Activated T-cell treated with anti-CD3 and anti-CD28 coated beads for 48 hours (primary cell): ENCODE measurements at regions not wholly inside any gene's neighbourhood (a gene's known extent, or its start where the extent isn't known, plus 50 kb on each side); places are given as distances from the start of the nearest gene placed in this dataset.
"Not testable (repeated sequence)": the region's sequence is repeated elsewhere in the genome, so short reads cannot be mapped to it uniquely, and the experiment has no call there.

Experiments
- DNase-seq: peaks from one replicate; pipeline ENCODE4 v3.0.0-alpha.2; 2020; ENCODE audit warnings: low read depth

GRCh38 chr16:88321635-88322499 is 60.9 kb upstream of the ZNF469 start:
- DNase-seq: no peak

GRCh38 chr16:88322500-88322970 is 60.2 kb upstream of the ZNF469 start:
- no peak for DNase-seq

DNA sequence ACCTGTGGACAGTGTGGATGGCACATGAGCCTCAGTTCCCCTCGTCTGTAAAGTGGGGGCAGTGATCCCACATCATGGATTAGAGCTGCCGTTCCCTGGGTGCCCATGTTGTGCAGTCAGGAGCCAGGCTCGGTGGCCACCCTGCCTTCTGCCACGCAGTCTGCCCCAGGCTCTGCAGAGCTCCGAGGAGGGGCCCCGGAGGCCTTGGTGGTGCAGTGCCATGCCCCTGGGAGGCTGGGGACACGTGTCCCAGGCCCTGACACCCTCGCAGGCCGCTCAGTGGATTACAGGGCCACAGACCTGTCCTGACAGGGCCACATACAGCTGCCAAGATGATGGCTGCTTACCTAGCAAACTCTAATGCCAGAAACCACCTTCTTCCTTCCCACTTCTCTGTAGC is 59.7 kb upstream of the ZNF469 start:
- DNase-seq: no peak

DNA sequence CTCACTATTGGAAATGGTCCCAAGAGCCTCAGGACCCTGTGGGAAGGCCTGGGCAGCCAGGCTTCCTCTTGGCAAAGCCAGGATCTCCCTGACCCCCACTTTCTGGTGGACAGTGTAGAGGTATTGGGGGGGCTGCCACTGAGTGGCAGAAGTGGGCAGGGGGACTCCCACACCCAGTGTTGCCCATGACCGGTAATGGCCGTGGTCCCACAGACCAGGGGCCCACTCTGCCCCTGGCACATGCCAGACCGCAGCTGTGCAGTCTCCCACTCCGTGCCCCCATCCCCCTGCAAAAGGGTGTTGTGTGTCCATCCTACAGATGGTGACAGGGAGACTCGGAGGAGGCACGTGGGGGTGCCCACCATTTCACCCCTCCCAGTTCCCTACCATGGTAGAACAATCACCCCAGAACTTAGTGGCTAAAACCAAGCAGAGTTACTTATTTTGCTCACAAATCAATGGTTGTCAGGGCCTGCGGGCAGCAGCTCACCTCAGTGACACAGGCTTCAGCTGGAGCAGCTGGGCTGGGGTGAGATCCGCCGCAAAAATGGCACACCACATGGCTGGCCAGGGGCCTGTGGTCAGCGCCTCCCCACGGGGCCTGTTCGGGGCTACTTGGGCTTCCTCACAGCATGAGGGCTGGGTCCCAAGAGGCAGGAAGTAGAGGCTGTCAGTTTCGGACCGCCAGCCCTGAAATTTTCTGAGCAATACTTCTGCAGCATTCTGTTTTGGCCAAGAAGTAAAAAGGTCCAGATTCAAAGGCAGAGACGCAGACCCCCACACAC is 59.0 kb upstream of the ZNF469 start:
- DNase-seq: no peak

DNA sequence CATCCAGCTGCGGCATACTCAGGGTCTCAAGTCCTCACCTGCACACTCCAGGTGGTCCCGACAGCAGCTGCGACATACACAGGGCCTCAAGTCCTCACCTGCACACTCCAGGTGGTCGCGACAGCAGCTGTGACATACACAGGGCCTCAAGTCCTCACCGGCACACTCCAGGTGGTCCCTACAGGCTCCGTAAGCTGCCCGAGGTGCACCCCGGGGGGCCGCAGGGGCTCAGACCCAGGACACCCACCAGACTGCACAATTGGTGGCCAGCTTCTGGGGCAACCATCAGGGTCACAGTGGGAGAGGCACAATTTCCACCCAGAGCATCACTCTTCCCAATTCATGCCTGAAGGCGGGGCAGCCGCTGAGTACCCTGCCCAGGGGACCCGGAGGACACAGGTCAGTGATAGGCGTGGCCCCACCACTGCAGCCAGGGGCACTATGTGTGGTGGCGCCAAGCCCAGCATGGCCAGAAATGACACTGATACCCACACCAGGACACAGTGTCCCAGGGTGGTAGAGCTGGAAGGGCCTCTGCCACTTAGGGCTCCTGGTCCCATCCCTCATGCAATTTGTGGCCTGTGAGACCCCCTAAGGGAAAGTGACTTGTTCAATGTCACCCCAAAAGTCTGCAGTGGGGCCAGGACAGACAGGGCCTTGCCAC is 57.5 kb upstream of the ZNF469 start:
- DNase-seq: no peak

GRCh38 chr16:88325976-88326375 is 56.8 kb upstream of the ZNF469 start:
- no peak for DNase-seq

- DNase-seq: no peak
Measured at GRCh38 chr16:88326611-88327485, 55.9 kb upstream of the ZNF469 start.

- DNase-seq: no peak
Measured at GRCh38 chr16:88327561-88328312, 55.0 kb upstream of the ZNF469 start.

GRCh38 chr16:88328313-88328980 is 54.3 kb upstream of the ZNF469 start:
- DNase-seq: no peak

DNA sequence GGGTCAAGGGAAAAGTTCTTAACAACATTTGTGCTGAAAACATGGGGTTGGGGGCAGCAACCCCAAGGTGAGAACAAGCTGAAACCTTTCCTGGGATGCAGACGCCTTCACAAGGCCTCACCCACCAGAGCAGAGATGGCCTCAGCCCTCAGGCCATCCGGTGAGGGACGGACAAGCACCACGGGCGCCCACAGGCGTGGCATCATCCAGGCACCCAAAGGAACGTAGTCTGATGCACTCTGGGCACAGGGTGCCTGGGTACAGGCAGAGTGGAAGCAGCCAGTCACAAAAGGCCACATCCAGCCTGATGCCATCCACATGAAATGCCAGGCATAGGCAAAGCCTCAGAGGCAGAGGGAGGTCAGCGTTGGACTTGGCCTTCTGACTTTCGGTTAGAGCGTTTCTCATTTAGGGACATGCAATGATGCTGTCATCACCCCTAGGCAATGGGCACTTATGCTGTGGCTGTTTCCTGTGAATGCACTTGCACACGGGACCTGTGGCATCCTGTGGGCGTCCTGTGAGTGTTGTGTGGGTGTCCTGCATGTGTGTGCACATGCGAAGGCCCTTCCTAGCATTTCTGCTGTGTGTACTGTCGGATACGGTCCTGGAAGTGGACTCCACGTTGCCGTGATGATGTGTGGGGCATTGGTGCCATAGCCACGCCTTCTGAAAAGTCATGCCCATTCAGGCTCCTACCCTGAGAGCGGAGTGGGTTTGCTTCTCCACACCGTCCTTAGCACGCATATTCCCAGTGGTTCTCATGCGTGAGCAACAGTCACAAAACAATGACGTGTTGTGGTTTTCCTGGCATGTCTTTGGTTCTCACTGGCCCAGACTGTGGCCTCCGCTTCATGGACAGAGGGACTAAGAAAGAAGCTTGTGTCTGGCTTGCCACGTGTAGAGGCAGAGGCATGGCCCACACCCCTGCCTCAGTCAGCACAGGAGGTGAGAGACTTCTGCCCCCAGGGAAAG is 52.7 kb upstream of the ZNF469 start:
- no peak for DNase-seq

- no peak for DNase-seq
Measured at GRCh38 chr16:88330971-88331890, 51.5 kb upstream of the ZNF469 start.

DNA sequence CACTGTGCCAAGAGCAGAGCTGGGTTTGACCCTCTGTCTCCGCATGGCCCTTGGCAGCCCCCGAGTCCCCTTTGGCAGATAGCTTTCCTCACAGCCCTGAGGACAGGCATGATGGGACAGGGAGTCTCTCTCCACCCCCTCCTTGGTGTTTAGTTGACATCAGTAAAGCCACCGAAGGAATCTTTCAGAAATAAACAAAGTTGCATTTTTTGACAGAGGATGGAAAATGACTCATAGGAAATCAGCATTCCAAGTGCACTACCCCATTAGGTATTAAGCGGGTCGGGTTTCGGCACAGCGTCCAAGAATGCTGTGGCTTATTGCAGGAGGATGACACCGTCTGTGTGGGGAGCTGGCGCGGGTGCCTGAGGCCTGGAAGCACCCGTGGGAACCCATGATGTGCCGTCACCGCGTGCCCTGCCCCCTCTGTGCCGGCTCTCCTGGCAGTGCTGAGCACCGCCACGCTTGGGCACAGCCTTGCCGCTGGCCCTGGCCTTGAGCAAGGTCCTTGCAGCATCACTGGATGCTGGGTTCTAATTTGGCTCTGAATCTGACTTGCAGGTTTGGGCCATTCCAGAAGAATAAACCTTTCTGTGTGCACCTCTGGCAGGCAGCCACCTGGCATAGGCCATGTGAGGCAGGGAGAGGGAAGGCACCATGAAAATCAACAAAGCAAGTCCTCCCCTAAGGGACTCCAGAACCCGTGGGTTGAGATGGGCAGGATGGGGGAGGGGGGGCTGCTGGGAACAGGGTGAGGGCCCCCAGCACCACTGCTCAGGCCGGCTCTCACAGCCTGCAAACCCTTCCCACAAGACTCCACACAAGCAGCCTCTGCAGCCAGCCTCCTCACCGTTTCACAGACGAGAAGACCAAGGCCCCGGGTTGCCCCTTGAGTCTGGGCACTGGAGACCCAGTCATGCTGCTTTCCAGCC is 50.5 kb upstream of the ZNF469 start:
- DNase-seq: no peak

- not testable (repeated sequence) for DNase-seq
Measured at GRCh38 chr16:88332921-88333825, 49.6 kb upstream of the ZNF469 start.
